MM.1S (cell line): ENCODE measurements at regions not wholly inside any gene's neighbourhood (a gene's known extent, or its start where the extent isn't known, plus 50 kb on each side); places are given as distances from the start of the nearest gene placed in this dataset.
"Not testable (repeated sequence)": the region's sequence is repeated elsewhere in the genome, so short reads cannot be mapped to it uniquely, and the experiment has no call there.

Experiments
- EZH2 ChIP-seq: fragments of 300-600 bp; sonication (generic); optimal IDR thresholded peaks from 2 replicates; pipeline ENCODE3; 2017; ENCODE audit warnings: low read depth, mild to moderate bottlenecking, antibody characterized with exemption, low read length, mixed read lengths
- TF ChIP-seq, protein P1 (sequence below): fragments of 300-600 bp; sonication (generic); IDR thresholded peaks from 2 replicates; pipeline ENCODE4 v1.5.1; 2016; ENCODE audit warnings: antibody characterized with exemption, low read length, mixed read lengths

DNA sequence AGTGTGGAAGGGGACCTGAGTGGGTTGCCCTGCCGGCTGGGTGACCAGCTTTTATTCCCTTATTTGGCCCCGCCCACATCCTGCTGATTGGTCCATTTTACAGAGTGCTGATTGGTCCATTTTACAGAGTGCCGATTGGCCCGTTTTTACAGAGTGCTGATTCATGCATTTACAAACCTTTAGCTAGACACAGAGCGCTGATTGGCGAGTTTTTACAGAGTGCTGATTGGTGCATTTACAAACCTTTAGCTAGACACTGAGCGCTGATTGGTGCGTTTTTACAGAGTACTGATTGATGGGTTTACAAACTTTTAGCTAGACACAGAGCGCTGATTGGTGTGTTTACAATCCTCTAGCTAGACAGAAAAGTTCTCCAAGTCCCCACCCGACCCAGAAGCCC lies 245.0 kb downstream of the MAT2B start:
- TF ChIP-seq, protein P1, sequence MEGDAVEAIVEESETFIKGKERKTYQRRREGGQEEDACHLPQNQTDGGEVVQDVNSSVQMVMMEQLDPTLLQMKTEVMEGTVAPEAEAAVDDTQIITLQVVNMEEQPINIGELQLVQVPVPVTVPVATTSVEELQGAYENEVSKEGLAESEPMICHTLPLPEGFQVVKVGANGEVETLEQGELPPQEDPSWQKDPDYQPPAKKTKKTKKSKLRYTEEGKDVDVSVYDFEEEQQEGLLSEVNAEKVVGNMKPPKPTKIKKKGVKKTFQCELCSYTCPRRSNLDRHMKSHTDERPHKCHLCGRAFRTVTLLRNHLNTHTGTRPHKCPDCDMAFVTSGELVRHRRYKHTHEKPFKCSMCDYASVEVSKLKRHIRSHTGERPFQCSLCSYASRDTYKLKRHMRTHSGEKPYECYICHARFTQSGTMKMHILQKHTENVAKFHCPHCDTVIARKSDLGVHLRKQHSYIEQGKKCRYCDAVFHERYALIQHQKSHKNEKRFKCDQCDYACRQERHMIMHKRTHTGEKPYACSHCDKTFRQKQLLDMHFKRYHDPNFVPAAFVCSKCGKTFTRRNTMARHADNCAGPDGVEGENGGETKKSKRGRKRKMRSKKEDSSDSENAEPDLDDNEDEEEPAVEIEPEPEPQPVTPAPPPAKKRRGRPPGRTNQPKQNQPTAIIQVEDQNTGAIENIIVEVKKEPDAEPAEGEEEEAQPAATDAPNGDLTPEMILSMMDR: not testable (repeated sequence)
- not testable (repeated sequence) for TF ChIP-seq EZH2
